H1 (cell line): ENCODE measurements at regions not wholly inside any gene's neighbourhood (a gene's known extent, or its start where the extent isn't known, plus 50 kb on each side); places are given as distances from the start of the nearest gene placed in this dataset.
"Not testable (repeated sequence)": the region's sequence is repeated elsewhere in the genome, so short reads cannot be mapped to it uniquely, and the experiment has no call there.

Experiments
- CTCF ChIA-PET: fragments of 300-600 bp; sonication (Branson Sonifier 250); formaldehyde crosslinking; loops from one replicate; lab custom pipeline; 2021; ENCODE audit not compliant: partially characterized antibody; lab: Charles Lee
- POLR2A ChIA-PET: fragments of 300-600 bp; sonication (Branson Sonifier 250); formaldehyde crosslinking; loops from one replicate; lab custom pipeline; 2021; ENCODE audit warnings: inconsistent platforms; ENCODE audit not compliant: partially characterized antibody; lab: Charles Lee
- DNase-seq, 2 experiments: peaks; one replicate each; pipeline versions ENCODE4 v3.0.0 to v3.0.0-alpha.2; 2010 to 2022; ENCODE audit warnings: low spot score in 2 of 2, low read depth in 1 of 2, mixed read lengths in 1 of 2
- FAIRE-seq: peaks from 2 replicates; lab custom pipeline; 2011; peaks lifted over from hg19 to GRCh38; lab: Jason Lieb, UNC
- H2AFZ ChIP-seq: 2 replicates; pipeline ENCODE4 v1.8.1; 2012; ENCODE audit warnings: low read length, inconsistent platforms
- H2AK5ac ChIP-seq: 2 replicates; pipeline ENCODE4 v1.6.1; 2013; ENCODE audit warnings: low read depth, low read length
- H2BK120ac ChIP-seq: replicated peaks from 2 replicates; pipeline ENCODE3; 2013; ENCODE audit warnings: low read depth, low read length, inconsistent platforms
- H2BK12ac ChIP-seq: 2 replicates; pipeline ENCODE4 v1.6.1; 2013; ENCODE audit warnings: low read depth, low read length
- H2BK15ac ChIP-seq: 2 replicates; pipeline ENCODE4 v1.6.1; 2013; ENCODE audit warnings: low read length
- H2BK20ac ChIP-seq: 2 replicates; pipeline ENCODE4 v1.6.1; 2013; ENCODE audit warnings: low read length
- H2BK5ac ChIP-seq: 2 replicates; pipeline ENCODE4 v1.6.1; 2013; ENCODE audit warnings: low read depth, low read length
- H3K14ac ChIP-seq: 2 replicates; pipeline ENCODE4 v1.6.1; 2013; ENCODE audit warnings: inconsistent platforms; ENCODE audit not compliant: insufficient read length
- H3K18ac ChIP-seq: 2 replicates; pipeline ENCODE4 v1.6.1; 2013; ENCODE audit warnings: low read length; ENCODE audit errors: extremely low read depth
- H3K23ac ChIP-seq: 2 replicates; pipeline ENCODE4 v1.6.1; 2013; ENCODE audit warnings: inconsistent platforms; ENCODE audit not compliant: insufficient read length
- H3K23me2 ChIP-seq: 2 replicates; pipeline ENCODE4 v1.6.1; 2013; ENCODE audit warnings: low read depth, low read length
- H3K27ac ChIP-seq: 2 replicates; pipeline ENCODE4 v1.6.1; 2011; ENCODE audit warnings: low read depth, low read length, inconsistent platforms
- H3K27me3 ChIP-seq, 4 experiments: replicated peaks in 1 of 4; 1 replicate in 1 of 4; 2 replicates in 3 of 4; pipeline versions ENCODE4 v1.6.1 to v1.8.1; 2011 to 2013; ENCODE audit warnings: low read length in 3 of 4, mild to moderate bottlenecking in 3 of 4, inconsistent platforms in 2 of 4, mixed read lengths in 2 of 4, moderate library complexity in 1 of 4; ENCODE audit not compliant: control insufficient read depth in 3 of 4, insufficient read depth in 3 of 4; ENCODE audit errors: extremely low read depth in 1 of 4
- H3K36me3 ChIP-seq, 4 experiments: 2 replicates each; pipeline versions ENCODE4 v1.6.1 to v1.8.1; 2011 to 2013; ENCODE audit warnings: mild to moderate bottlenecking in 4 of 4, low read length in 3 of 4, moderate library complexity in 2 of 4, control low read depth in 1 of 4, inconsistent platforms in 1 of 4; ENCODE audit not compliant: insufficient read depth in 4 of 4, control insufficient read depth in 2 of 4
- H3K4ac ChIP-seq: replicated peaks from 2 replicates; pipeline ENCODE3; 2013; ENCODE audit warnings: low read length, low read depth, mixed read lengths, inconsistent platforms; ENCODE audit not compliant: insufficient read length
- H3K4me1 ChIP-seq, 4 experiments: replicated peaks in 1 of 4; 1 replicate in 1 of 4; 2 replicates in 3 of 4; pipeline versions ENCODE4 v1.6.1 to v1.8.1; 2011 to 2013; ENCODE audit warnings: low read length in 3 of 4, inconsistent platforms in 2 of 4, mixed read lengths in 1 of 4; ENCODE audit not compliant: insufficient read depth in 4 of 4, control insufficient read depth in 3 of 4
- H3K4me2 ChIP-seq, 2 experiments: 2 replicates each; pipeline versions ENCODE4 v1.6.1 to v1.8.1; 2011 to 2013; ENCODE audit warnings: low read depth in 2 of 2, low read length in 2 of 2, control low read depth in 1 of 2, inconsistent platforms in 1 of 2, mild to moderate bottlenecking in 1 of 2; ENCODE audit not compliant: insufficient read depth in 1 of 2
- H3K4me3 ChIP-seq, 4 experiments: fragments of 200-600, 300-600 bp in 1 of 4; sonication (generic), shearing (Covaris generic), sonication (Bioruptor Twin) in 1 of 4; 2 replicates each; pipeline versions ENCODE4 v1.5.1 to v1.8.1; 2011 to 2016; ENCODE audit warnings: low read length in 4 of 4, low read depth in 3 of 4, control low read depth in 2 of 4, inconsistent platforms in 2 of 4, mild to moderate bottlenecking in 2 of 4, mixed read lengths in 1 of 4, moderate library complexity in 1 of 4; ENCODE audit not compliant: insufficient read depth in 2 of 4; ENCODE audit errors: extremely low read depth in 1 of 4
- H3K56ac ChIP-seq: replicated peaks from 2 replicates; pipeline ENCODE3; 2013; ENCODE audit warnings: low read depth, mild to moderate bottlenecking, mixed read lengths, low read length, inconsistent platforms; ENCODE audit not compliant: insufficient read length
- H3K79me1 ChIP-seq: 2 replicates; pipeline ENCODE4 v1.6.1; 2013; ENCODE audit warnings: low read depth, low read length, control low read depth
- H3K79me2 ChIP-seq, 2 experiments: 2 replicates each; pipeline versions ENCODE4 v1.6.1 to v1.8.1; 2012 to 2013; ENCODE audit warnings: low read length in 2 of 2, mild to moderate bottlenecking in 2 of 2, inconsistent platforms in 1 of 2; ENCODE audit not compliant: insufficient read depth in 2 of 2, control insufficient read depth in 1 of 2
- H3K9ac ChIP-seq, 4 experiments: replicated peaks in 1 of 4; 1 replicate in 1 of 4; 2 replicates in 3 of 4; pipeline versions ENCODE4 v1.6.1 to v1.8.1; 2011 to 2013; ENCODE audit warnings: low read depth in 3 of 4, low read length in 3 of 4, control low read depth in 2 of 4, mild to moderate bottlenecking in 2 of 4, moderate library complexity in 2 of 4, inconsistent platforms in 1 of 4; ENCODE audit errors: extremely low read depth in 1 of 4
- H3K9me3 ChIP-seq, 2 experiments: 2 replicates each; pipeline versions ENCODE4 v1.6.1 to v1.8.1; 2012 to 2013; ENCODE audit warnings: mild to moderate bottlenecking in 2 of 2, moderate library complexity in 2 of 2, control low read depth in 1 of 2, inconsistent platforms in 1 of 2, low read depth in 1 of 2, low read length in 1 of 2, mixed read lengths in 1 of 2; ENCODE audit not compliant: insufficient read depth in 2 of 2
- H4K20me1 ChIP-seq, 2 experiments: replicated peaks in 1 of 2; 2 replicates each; pipeline versions ENCODE3 to v1.8.1; 2011 to 2013; ENCODE audit warnings: inconsistent platforms in 2 of 2, low read length in 2 of 2, mild to moderate bottlenecking in 1 of 2; ENCODE audit not compliant: insufficient read depth in 2 of 2, control insufficient read depth in 1 of 2
- H4K5ac ChIP-seq: 2 replicates; pipeline ENCODE4 v1.6.1; 2013; ENCODE audit warnings: low read length, low read depth, mixed read lengths, inconsistent platforms; ENCODE audit not compliant: insufficient read length
- H4K8ac ChIP-seq: 2 replicates; pipeline ENCODE4 v1.8.0; 2013; ENCODE audit warnings: mild to moderate bottlenecking, moderate library complexity, low read length, inconsistent platforms; ENCODE audit not compliant: insufficient read depth; ENCODE audit errors: extremely low read depth
- H4K91ac ChIP-seq: replicated peaks from 2 replicates; pipeline ENCODE3; 2013; ENCODE audit warnings: low read length, mixed read lengths, inconsistent platforms; ENCODE audit not compliant: insufficient read length
- WGBS, 2 experiments: shearing (Covaris generic) in 1 of 2; methylation state at CpG; one replicate each; pipeline versions ENCODE4 v1.1.6 to v1.1.7; 2013 to 2015; ENCODE audit warnings: low lambda C conversion rate in 2 of 2, mixed read lengths in 2 of 2, inconsistent platforms in 1 of 2, low coverage in 1 of 2, missing lambda C conversion rate in 1 of 2; ENCODE audit not compliant: insufficient replicate concordance in 2 of 2, insufficient coverage in 1 of 2, insufficient read length in 1 of 2; ENCODE audit errors: extremely low coverage in 1 of 2, missing lambda C conversion rate in 1 of 2; 5-methylcytosine and 5-hydroxymethylcytosine counted together

DNA sequence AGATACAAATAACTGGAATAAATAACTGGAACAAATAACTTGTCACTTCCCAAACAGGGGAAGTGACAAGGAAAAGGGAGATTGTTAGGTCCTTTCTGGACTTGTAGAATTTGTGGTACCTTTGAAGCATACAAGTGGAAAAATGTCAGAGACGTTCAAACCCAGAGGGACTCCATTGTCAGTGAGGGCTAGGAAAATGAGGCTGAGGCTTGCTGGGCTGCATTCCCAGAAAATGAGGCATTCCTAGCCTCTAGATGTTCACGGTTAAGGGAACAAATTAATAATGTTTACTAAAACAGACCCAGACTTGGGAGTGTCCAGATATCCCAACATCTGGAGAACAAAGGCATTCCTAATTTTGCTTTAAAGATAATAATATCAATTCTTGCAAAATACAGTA, 1158.0 kb downstream of the PCDH9 start:
- H2BK15ac ChIP-seq, H3K9ac ChIP-seq, H3K56ac ChIP-seq, H2AFZ ChIP-seq, H3K36me3 ChIP-seq, FAIRE-seq, H4K5ac ChIP-seq, H2BK5ac ChIP-seq, H3K27me3 ChIP-seq, H3K18ac ChIP-seq, H4K91ac ChIP-seq, H3K4me1 ChIP-seq, H3K4ac ChIP-seq, H3K14ac ChIP-seq, H3K4me2 ChIP-seq, CTCF ChIA-PET, H3K79me2 ChIP-seq, DNase-seq, H2BK12ac ChIP-seq, H2AK5ac ChIP-seq, H3K23me2 ChIP-seq, H3K27ac ChIP-seq, H2BK20ac ChIP-seq, H4K20me1 ChIP-seq, H3K79me1 ChIP-seq, H2BK120ac ChIP-seq, H3K23ac ChIP-seq, POLR2A ChIA-PET, H3K4me3 ChIP-seq, H4K8ac ChIP-seq, H3K9me3 ChIP-seq: not testable (repeated sequence)
- 96% methylated on average over 2 of the region's 2 CpGs; no CpG with 5 or more reads in 1 of the 2 experiments for WGBS, 2 experiments
